Caco-2 (cell line): ENCODE measurements at regions not wholly inside any gene's neighbourhood (a gene's known extent, or its start where the extent isn't known, plus 50 kb on each side); places are given as distances from the start of the nearest gene placed in this dataset.

Experiments
- BruUV-seq: library from RNA; stranded (reverse); fragments of 400-500 nt; replicated peaks from 2 replicates; lab custom pipeline; 2021; lab: Mats Ljungman, UMichigan
- CTCF ChIA-PET: fragments of 300-600 bp; sonication (Branson Sonifier 250); formaldehyde crosslinking; loops from one replicate; lab custom pipeline; 2022; ENCODE audit warnings: antibody characterized with exemption; lab: Charles Lee
- POLR2A ChIA-PET: fragments of 300-600 bp; sonication (Branson Sonifier 250); formaldehyde crosslinking; loops from one replicate; lab custom pipeline; 2022; ENCODE audit warnings: antibody characterized with exemption; lab: Charles Lee
- DNase-seq, 2 experiments: peaks; one replicate each; pipeline versions ENCODE4 v3.0.0 to v3.0.0-alpha.2; 2020 to 2022
- H3K27me3 ChIP-seq: replicated peaks from 2 replicates; pipeline ENCODE4 v1.6.0; 2011; ENCODE audit warnings: low read length; ENCODE audit not compliant: control insufficient read depth, insufficient read depth
- H3K36me3 ChIP-seq: 2 replicates; pipeline ENCODE4 v1.5.1; 2011; ENCODE audit warnings: low read length; ENCODE audit not compliant: control insufficient read depth, insufficient read depth
- H3K4me1 ChIP-seq: fragments of 250-450 bp; sonication (Bioruptor Pico); 2 replicates; pipeline ENCODE4 v1.5.1; 2020; ENCODE audit warnings: mild to moderate bottlenecking
- H3K4me3 ChIP-seq: 2 replicates; pipeline ENCODE4 v1.5.1; 2011; ENCODE audit warnings: low read depth, mild to moderate bottlenecking, control low read depth, low read length
- H3K9me3 ChIP-seq: fragments of 250-450 bp; sonication (Bioruptor Pico); 2 replicates; pipeline ENCODE4 v1.5.1; 2020; ENCODE audit warnings: mild to moderate bottlenecking, moderate library complexity
- H3K27ac Mint-ChIP-seq: one replicate; pipeline ENCODE4 v1.8.0; 2022; ENCODE audit warnings: mixed read lengths; ENCODE audit not compliant: unreplicated experiment
- H3K27me3 Mint-ChIP-seq: one replicate; pipeline ENCODE4 v1.8.0; 2022; ENCODE audit warnings: mixed read lengths; ENCODE audit not compliant: insufficient read depth, unreplicated experiment
- H3K36me3 Mint-ChIP-seq: one replicate; pipeline ENCODE4 v1.8.0; 2022; ENCODE audit warnings: mild to moderate bottlenecking, mixed read lengths; ENCODE audit not compliant: insufficient read depth, unreplicated experiment
- H3K4me1 Mint-ChIP-seq: one replicate; pipeline ENCODE4 v1.8.0; 2022; ENCODE audit warnings: low read depth, mixed read lengths; ENCODE audit not compliant: unreplicated experiment
- H3K4me3 Mint-ChIP-seq: one replicate; pipeline ENCODE4 v1.8.0; 2022; ENCODE audit warnings: mild to moderate bottlenecking, moderate library complexity, mixed read lengths; ENCODE audit not compliant: unreplicated experiment
- H3K9me3 Mint-ChIP-seq: one replicate; pipeline ENCODE4 v1.8.0; 2022; ENCODE audit warnings: mixed read lengths; ENCODE audit not compliant: unreplicated experiment
- CTCF ChIP-seq, 2 experiments: fragments of 200-600 bp in 1 of 2; IDR thresholded peaks; 1 replicate in 1 of 2; 2 replicates in 1 of 2; pipeline versions ENCODE4 v1.5.1 to v1.8.0; 2011 to 2022; ENCODE audit warnings: antibody characterized with exemption in 1 of 2, control low read depth in 1 of 2, inconsistent platforms in 1 of 2, low read depth in 1 of 2, low read length in 1 of 2, mild to moderate bottlenecking in 1 of 2, moderate library complexity in 1 of 2; ENCODE audit not compliant: insufficient read depth in 1 of 2, severe bottlenecking in 1 of 2, unreplicated experiment in 1 of 2
- intact Hi-C: fragments of 100-400 bp; cut with micrococcal nuclease; formaldehyde crosslinking; loops from one replicate; pipeline ENCODE4 v1.10.0; 2022; ENCODE audit not compliant: unreplicated experiment

- intact Hi-C loops = no loop called here
- no peak for DNase-seq
- Histone ChIP-seq H3K4me1 (no peaks in the 10 kb centered on the region), H3K36me3 (no peaks in the 10 kb centered on the region), H3K27me3 (no peaks in the 10 kb centered on the region), H3K9me3 (no peaks in the 10 kb centered on the region), H3K4me3 (no peak overlapping the region)
- POLR2A ChIA-PET = no interaction called here
- Mint-ChIP-seq H3K27me3 (peaks cover 3% of the 10 kb centered on the region), H3K36me3 (no peaks in the 10 kb centered on the region), H3K9me3 (no peaks in the 10 kb centered on the region), H3K4me3 (no peak overlapping the region), H3K4me1 (no peaks in the 10 kb centered on the region), H3K27ac (no peak overlapping the region)
- no TSS peak for BruUV-seq
- no peak for TF ChIP-seq CTCF (IDR thresholded peaks at IDR 0.05; ENCODE audit: insufficient read depth in 1 of 2, low read depth in 1 of 2, low read length in 1 of 2, severe bottlenecking in 1 of 2, unreplicated experiment in 1 of 2)
- CTCF ChIA-PET = no interaction called here
Measured at GRCh38 chr15:46111730-46112129, 476.9 kb downstream of the SQOR start.

GRCh38 chr15:46117071-46117470 lies 482.2 kb downstream of the SQOR start:
- CTCF ChIA-PET = no interaction called here
- Mint-ChIP-seq H3K27me3 (peaks cover 3% of the 10 kb centered on the region), H3K36me3 (no peaks in the 10 kb centered on the region), H3K27ac (no peak overlapping the region), H3K9me3 (no peaks in the 10 kb centered on the region), H3K4me3 (no peak overlapping the region), H3K4me1 (no peaks in the 10 kb centered on the region)
- TF ChIP-seq CTCF (IDR thresholded peaks at IDR 0.05; ENCODE audit: insufficient read depth in 1 of 2, low read depth in 1 of 2, low read length in 1 of 2, severe bottlenecking in 1 of 2, unreplicated experiment in 1 of 2) = no peak
- Histone ChIP-seq H3K27me3 (no peaks in the 10 kb centered on the region), H3K9me3 (no peaks in the 10 kb centered on the region), H3K4me1 (no peaks in the 10 kb centered on the region), H3K36me3 (no peaks in the 10 kb centered on the region), H3K4me3 (no peak overlapping the region)
- no peak for DNase-seq
- BruUV-seq = no TSS peak
- POLR2A ChIA-PET = no interaction called here
- intact Hi-C loops = no loop called here

- Mint-ChIP-seq H3K4me1 (no peaks in the 10 kb centered on the region), H3K27me3 (no peaks in the 10 kb centered on the region), H3K27ac (no peak overlapping the region), H3K4me3 (no peak overlapping the region), H3K36me3 (no peaks in the 10 kb centered on the region), H3K9me3 (peaks cover 18% of the 10 kb centered on the region)
- ChIA-PET POLR2A (no interaction called here), CTCF (no interaction called here)
- Histone ChIP-seq H3K9me3 (peaks cover 5% of the 10 kb centered on the region; the same call in 1 of the 2 replicates), H3K4me1 (no peaks in the 10 kb centered on the region), H3K27me3 (no peaks in the 10 kb centered on the region), H3K36me3 (no peaks in the 10 kb centered on the region), H3K4me3 (no peak overlapping the region)
- no peak for DNase-seq
- no TSS peak for BruUV-seq
- no peak for TF ChIP-seq CTCF (IDR thresholded peaks at IDR 0.05; ENCODE audit: insufficient read depth in 1 of 2, low read depth in 1 of 2, low read length in 1 of 2, severe bottlenecking in 1 of 2, unreplicated experiment in 1 of 2)
- intact Hi-C loops = loop anchor here (2.0 kb wide), 1 partner anchor 46 kb away; no protein-coding TSS in a partner anchor
Measured at GRCh38 chr15:46120713-46121112, 485.9 kb downstream of the SQOR start.
